Uterus (tissue), 3 donors: ENCODE measurements at regions not wholly inside any gene's neighbourhood (a gene's known extent, or its start where the extent isn't known, plus 50 kb on each side); places are given as distances from the start of the nearest gene placed in this dataset.

Source experiments
- DNase-seq, 2 donors: peaks; one replicate each; pipeline ENCODE4 v3.0.0-alpha.2; 2019 to 2020
- H3K27ac ChIP-seq, 2 donors: fragments of 200-600 bp; sonication (generic); 1 replicate in 1 of 2; 2 replicates in 1 of 2; pipeline ENCODE4 v1.5.1; 2016 to 2018
- H3K27me3 ChIP-seq, 2 donors: fragments of 200-600 bp; sonication (generic); one replicate each; pipeline ENCODE4 v1.5.1; 2018 to 2019; ENCODE audit warnings: control low read depth in 1 of 2
- H3K36me3 ChIP-seq, 2 donors: fragments of 200-600 bp; sonication (generic); one replicate each; pipeline ENCODE4 v1.5.1; 2019; ENCODE audit warnings: control low read depth in 1 of 2
- H3K4me1 ChIP-seq, 2 donors: fragments of 200-600 bp; sonication (generic); one replicate each; pipeline ENCODE4 v1.5.1; 2018 to 2019; ENCODE audit warnings: control low read depth in 1 of 2
- H3K4me3 ChIP-seq, 2 donors: fragments of 200-600 bp; sonication (generic); 1 replicate in 1 of 2; 2 replicates in 1 of 2; pipeline ENCODE4 v1.5.1; 2018 to 2019; ENCODE audit warnings: mild to moderate bottlenecking in 1 of 2
- H3K9me3 ChIP-seq, 2 donors: fragments of 200-600 bp; sonication (generic); one replicate each; pipeline ENCODE4 v1.5.1; 2019; ENCODE audit warnings: control low read depth in 1 of 2
- POLR2A ChIP-seq, 2 donors: fragments of 450-650 bp; IDR thresholded peaks; one replicate each; pipeline ENCODE4 v1.6.1; 2016; ENCODE audit warnings: antibody characterized with exemption in 2 of 2, mild to moderate bottlenecking in 1 of 2, moderate library complexity in 1 of 2
- intact Hi-C: fragments of 100-400 bp; cut with DNase I; formaldehyde crosslinking; loops from one replicate; pipeline ENCODE4 v1.15.1; 2023; ENCODE audit warnings: low total_unique reads
- TF ChIP-seq, protein P1 (sequence below), 4 experiments: fragments of 200-600 bp in 2 of 4; fragments of 450-650 bp in 2 of 4; sonication (generic) in 2 of 4; IDR thresholded peaks; one replicate each; pipeline ENCODE4 v1.5.1; 2016 to 2019; ENCODE audit warnings: antibody characterized with exemption in 4 of 4, mild to moderate bottlenecking in 2 of 4, moderate library complexity in 1 of 4
- donor health status: DM: yes; HTN: yes; CAD: no.

DNA sequence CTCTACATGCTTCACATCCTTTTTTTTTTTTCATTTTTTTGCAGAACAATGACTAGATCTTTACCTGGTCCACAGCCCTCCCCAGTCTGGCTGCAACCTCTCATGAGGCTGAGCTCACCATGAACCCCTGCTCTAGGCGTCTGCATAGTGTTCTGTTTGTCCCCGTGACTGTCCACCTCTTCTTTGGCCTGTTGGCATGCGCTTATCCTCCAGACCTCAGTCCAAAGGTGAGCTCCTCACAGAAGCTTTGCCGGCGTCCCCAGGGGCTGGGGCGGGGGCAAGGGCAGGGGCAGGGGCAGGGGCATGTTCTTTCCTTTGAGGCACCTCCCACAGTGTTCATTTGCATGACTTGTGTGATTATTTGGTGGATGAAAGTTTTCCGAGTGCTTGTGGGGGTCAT lies 218.4 kb upstream of the ZNF32 start:
- Histone ChIP-seq H3K4me3 (no peak overlapping the region), H3K36me3 (no peaks in the 10 kb centered on the region), H3K27ac (peak overlapping the region in 1 of 2 donors; percentile 56), H3K4me1 (peaks cover 0 to 4% of the 10 kb centered on the region in 2 donors), H3K27me3 (no peaks in the 10 kb centered on the region), H3K9me3 (no peaks in the 10 kb centered on the region)
- TF ChIP-seq POLR2A (IDR thresholded peaks at IDR 0.05) = no peak
- TF ChIP-seq, protein P1, sequence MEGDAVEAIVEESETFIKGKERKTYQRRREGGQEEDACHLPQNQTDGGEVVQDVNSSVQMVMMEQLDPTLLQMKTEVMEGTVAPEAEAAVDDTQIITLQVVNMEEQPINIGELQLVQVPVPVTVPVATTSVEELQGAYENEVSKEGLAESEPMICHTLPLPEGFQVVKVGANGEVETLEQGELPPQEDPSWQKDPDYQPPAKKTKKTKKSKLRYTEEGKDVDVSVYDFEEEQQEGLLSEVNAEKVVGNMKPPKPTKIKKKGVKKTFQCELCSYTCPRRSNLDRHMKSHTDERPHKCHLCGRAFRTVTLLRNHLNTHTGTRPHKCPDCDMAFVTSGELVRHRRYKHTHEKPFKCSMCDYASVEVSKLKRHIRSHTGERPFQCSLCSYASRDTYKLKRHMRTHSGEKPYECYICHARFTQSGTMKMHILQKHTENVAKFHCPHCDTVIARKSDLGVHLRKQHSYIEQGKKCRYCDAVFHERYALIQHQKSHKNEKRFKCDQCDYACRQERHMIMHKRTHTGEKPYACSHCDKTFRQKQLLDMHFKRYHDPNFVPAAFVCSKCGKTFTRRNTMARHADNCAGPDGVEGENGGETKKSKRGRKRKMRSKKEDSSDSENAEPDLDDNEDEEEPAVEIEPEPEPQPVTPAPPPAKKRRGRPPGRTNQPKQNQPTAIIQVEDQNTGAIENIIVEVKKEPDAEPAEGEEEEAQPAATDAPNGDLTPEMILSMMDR (IDR thresholded peaks at IDR 0.05) = no peak
- DNase-seq = no peak
- intact Hi-C loops = no loop called here

DNA sequence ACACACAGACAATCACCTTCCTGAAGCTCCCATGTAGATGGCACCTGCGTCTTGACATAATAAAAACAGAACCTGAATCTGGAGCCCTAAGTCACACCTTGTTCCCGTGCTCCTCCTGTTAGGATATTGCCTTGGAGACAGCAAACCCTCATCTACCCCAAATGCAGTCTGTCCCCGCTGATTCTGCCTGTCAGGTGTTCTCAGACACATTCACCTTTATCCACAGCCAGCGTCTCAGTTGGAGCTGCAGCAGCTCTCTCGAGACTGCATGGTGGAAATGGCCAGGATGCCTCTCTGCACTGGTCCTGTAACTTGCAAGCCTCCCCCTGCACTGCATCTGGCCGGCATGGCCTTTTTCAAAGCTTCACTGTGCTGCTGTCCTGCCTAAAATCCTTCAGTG lies 218.0 kb upstream of the ZNF32 start:
- no peaks in the 10 kb centered on the region for H3K36me3 ChIP-seq
- no peaks in the 10 kb centered on the region for H3K27me3 ChIP-seq
- no peak for TF ChIP-seq POLR2A (IDR thresholded peaks at IDR 0.05)
- TF ChIP-seq, protein P1 (IDR thresholded peaks at IDR 0.05) = no peak
- H3K4me3 ChIP-seq = no peak overlapping the region
- DNase-seq = no peak
- no peaks in the 10 kb centered on the region for H3K9me3 ChIP-seq
- intact Hi-C loops = no loop called here
- H3K4me1 ChIP-seq = peaks cover 0 to 4% of the 10 kb centered on the region in 2 donors
- H3K27ac ChIP-seq = no peak overlapping the region

DNA sequence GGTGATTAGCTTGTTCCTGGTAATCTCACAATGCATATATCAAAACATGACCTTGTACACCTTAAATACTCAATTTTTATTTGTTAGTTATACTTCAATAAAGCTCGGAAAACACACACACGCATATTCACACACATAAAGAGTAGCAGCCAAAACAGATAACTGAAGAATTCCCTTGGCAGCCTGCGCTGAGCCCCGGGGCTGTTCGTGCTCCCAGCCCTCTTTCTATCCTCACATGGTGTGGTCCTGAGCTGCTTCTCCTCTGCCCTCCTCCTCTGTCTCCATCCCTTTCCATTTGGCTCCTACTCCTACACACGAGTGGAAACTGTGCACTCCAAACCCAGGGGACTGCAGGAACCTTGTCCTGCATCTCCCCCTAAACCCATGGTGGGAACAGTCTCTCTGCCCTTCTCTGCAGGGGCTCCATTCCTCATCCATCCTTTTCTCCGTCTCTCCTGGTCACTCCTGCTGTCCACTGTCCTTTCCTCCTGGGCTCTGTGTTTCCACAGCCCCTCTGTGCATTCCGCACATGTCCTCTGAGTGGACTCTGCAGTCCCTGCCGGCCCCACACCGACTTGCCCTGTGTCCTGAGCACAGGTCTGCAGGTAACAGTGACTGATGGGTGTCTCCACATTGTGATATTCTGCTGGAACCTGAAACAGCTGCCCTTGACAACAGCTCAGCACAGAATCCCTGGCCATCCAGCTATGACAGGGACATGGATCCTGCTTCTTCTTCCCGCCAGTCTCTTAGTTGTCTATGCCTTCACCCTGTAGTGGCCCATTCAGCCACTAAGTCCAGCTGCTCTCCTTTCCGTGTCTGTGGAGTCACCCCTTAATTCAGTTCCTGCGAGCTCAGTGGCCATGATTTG lies 216.8 kb upstream of the ZNF32 start:
- H3K4me1 ChIP-seq = peaks cover 0 to 4% of the 10 kb centered on the region in 2 donors
- no peaks in the 10 kb centered on the region for H3K27me3 ChIP-seq
- no peaks in the 10 kb centered on the region for H3K36me3 ChIP-seq
- TF ChIP-seq POLR2A (IDR thresholded peaks at IDR 0.05) = no peak
- no peak overlapping the region for H3K4me3 ChIP-seq
- intact Hi-C loops = no loop called here
- no peak overlapping the region for H3K27ac ChIP-seq
- no peaks in the 10 kb centered on the region for H3K9me3 ChIP-seq
- DNase-seq = no peak

DNA sequence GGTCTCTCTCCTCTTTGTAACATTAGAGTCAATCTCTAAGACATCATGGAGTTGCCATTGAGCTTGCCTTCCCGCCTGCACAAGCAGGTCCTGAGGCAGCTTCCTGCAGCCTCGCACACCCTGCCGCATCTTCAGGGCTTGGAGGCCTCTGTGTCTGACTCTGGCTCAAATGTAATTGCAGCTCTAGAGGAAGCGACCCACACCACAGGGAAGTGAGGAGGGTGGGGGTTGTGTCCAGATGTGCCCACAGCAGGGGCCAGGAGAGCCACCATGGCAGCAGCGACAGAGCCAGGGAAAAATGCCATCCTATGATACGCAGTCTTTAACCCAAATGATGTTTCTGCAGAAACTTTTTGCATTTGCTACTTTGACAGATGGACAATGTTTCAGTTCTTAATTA lies 216.0 kb upstream of the ZNF32 start:
- TF ChIP-seq, protein P1 (IDR thresholded peaks at IDR 0.05) = no peak
- no peak for TF ChIP-seq POLR2A (IDR thresholded peaks at IDR 0.05)
- Histone ChIP-seq H3K27me3 (no peaks in the 10 kb centered on the region), H3K27ac (no peak overlapping the region), H3K9me3 (no peaks in the 10 kb centered on the region), H3K4me3 (no peak overlapping the region), H3K36me3 (no peaks in the 10 kb centered on the region), H3K4me1 (peaks cover 0 to 4% of the 10 kb centered on the region in 2 donors)
- DNase-seq = no peak
- intact Hi-C loops = no loop called here

DNA sequence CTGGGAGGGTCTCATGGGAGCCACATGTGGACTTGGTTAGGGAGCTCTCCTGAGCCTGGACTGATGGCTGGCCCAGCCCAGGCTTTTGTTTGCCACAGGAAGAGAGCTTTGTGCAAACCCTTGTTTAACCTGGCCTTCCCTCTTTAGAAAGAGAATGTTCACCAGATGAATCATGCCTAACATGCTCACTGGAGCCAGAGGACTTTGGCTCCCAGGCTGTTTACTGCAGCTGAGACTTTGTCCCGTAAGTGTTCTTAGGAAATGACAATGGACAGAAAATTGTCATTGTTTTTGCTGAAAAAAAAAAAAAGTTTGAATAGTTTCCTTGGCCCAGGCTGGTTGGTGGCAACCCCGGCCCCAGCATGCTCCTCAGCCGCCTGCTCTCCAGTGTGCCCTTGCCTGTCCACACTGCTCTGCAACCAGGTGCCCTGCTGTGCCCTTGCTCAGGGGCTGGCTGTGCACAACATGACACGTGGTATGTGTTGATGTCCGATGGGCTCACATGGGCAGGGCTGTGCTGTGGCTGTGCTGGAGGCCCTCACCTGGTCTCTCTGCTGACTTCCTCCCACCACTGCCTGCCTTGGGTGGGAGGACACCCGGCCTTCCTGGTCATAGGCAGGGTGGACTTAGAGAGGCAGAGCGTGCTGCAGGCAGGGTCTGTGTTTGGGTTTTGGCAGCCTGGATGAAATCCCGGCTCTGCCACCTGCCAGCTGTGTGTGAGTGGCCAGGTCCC lies 215.3 kb upstream of the ZNF32 start:
- Histone ChIP-seq H3K9me3 (no peaks in the 10 kb centered on the region), H3K27ac (peak overlapping the region in 1 of 2 donors; percentile 51), H3K27me3 (no peaks in the 10 kb centered on the region), H3K36me3 (no peaks in the 10 kb centered on the region), H3K4me1 (peaks cover 0 to 4% of the 10 kb centered on the region in 2 donors), H3K4me3 (no peak overlapping the region)
- no peak for TF ChIP-seq POLR2A (IDR thresholded peaks at IDR 0.05)
- TF ChIP-seq, protein P1 (IDR thresholded peaks at IDR 0.05) = no peak
- intact Hi-C loops = no loop called here
- DNase-seq = no peak
